Breast epithelium (tissue), 4 donors: ENCODE measurements at regions not wholly inside any gene's neighbourhood (a gene's known extent, or its start where the extent isn't known, plus 50 kb on each side); places are given as distances from the start of the nearest gene placed in this dataset.

Experiments used
- DNase-seq, 2 donors: peaks; one replicate each; pipeline ENCODE4 v3.0.0-alpha.2; 2019; ENCODE audit warnings: low spot score in 2 of 2
- H3K27ac ChIP-seq, 2 donors: fragments of 200-600 bp; sonication (generic) in 1 of 2; one replicate each; pipeline ENCODE4 v1.5.1; 2016 to 2019; ENCODE audit warnings: mild to moderate bottlenecking in 1 of 2
- H3K27me3 ChIP-seq, 2 donors: fragments of 200-600 bp; sonication (generic) in 1 of 2; one replicate each; pipeline versions ENCODE4 v1.5.1 to v1.6.0; 2017 to 2019; ENCODE audit warnings: control low read depth in 1 of 2, mild to moderate bottlenecking in 1 of 2
- H3K36me3 ChIP-seq: fragments of 200-600 bp; one replicate; pipeline ENCODE4 v1.5.1; 2019
- H3K4me1 ChIP-seq, 2 donors: fragments of 200-600 bp; sonication (generic); one replicate each; pipeline ENCODE4 v1.5.1; 2016 to 2019; ENCODE audit warnings: control low read depth in 1 of 2
- H3K4me3 ChIP-seq, 3 donors: fragments of 200-600 bp; sonication (generic); 1 replicate in 2 of 3; 2 replicates in 1 of 3; pipeline ENCODE4 v1.5.1; 2016 to 2019; ENCODE audit warnings: mild to moderate bottlenecking in 3 of 3, moderate library complexity in 2 of 3
- H3K9me3 ChIP-seq, 2 donors: fragments of 200-600 bp; sonication (generic) in 1 of 2; one replicate each; pipeline ENCODE4 v1.5.1; 2016 to 2019; ENCODE audit warnings: control low read depth in 1 of 2
- CTCF ChIP-seq, 3 donors: fragments of 450-650 bp; IDR thresholded peaks; one replicate each; pipeline ENCODE4 v1.5.1; 2016 to 2017; ENCODE audit warnings: antibody characterized with exemption in 3 of 3, mild to moderate bottlenecking in 3 of 3, moderate library complexity in 3 of 3
- POLR2A ChIP-seq: fragments of 450-650 bp; IDR thresholded peaks from one replicate; pipeline ENCODE4 v1.6.1; 2016; ENCODE audit warnings: antibody characterized with exemption, mild to moderate bottlenecking, moderate library complexity
- POLR2AphosphoS5 ChIP-seq, 3 donors: sonication (generic); formaldehyde crosslinking; IDR thresholded peaks; one replicate each; pipeline ENCODE4 v1.6.1; 2017; ENCODE audit warnings: antibody characterized with exemption in 3 of 3
- intact Hi-C: fragments of 100-400 bp; cut with DNase I; formaldehyde crosslinking; loops from one replicate; pipeline ENCODE4 v1.15.1; 2023; ENCODE audit warnings: low total_unique reads

DNA sequence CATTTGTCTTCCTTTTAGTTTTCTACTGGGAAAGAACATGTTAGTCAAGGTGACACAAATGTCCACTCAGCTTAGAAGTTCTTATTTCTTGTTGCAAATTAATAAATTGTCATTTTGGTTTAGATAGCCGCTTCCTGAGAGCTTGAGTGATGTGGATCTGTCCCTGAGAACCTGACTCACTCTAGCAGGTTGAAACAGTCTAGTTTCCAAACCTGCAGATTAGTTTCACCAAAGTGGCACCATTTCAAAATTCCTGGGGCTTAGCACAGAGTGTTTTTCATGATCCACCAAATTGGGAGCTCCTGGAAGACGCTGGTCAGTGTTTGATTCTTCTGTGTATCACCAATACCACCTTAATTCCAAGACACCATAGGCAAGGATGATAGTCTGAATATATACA, 119.4 kb upstream of the TSC22D1 start:
- Histone ChIP-seq H3K27ac (no peak overlapping the region), H3K4me1 (no peaks in the 10 kb centered on the region), H3K36me3 (no peaks in the 10 kb centered on the region), H3K9me3 (no peaks in the 10 kb centered on the region), H3K4me3 (no peak overlapping the region), H3K27me3 (no peaks in the 10 kb centered on the region)
- intact Hi-C loops: no loop called here
- TF ChIP-seq POLR2A: no peak
- no peak for TF ChIP-seq CTCF (IDR thresholded peaks at IDR 0.05)
- no peak for TF ChIP-seq POLR2AphosphoS5 (IDR thresholded peaks at IDR 0.05)
- no peak for DNase-seq

GRCh38 chr13:44694842-44695241, 118.7 kb upstream of the TSC22D1 start:
- no peak for DNase-seq
- intact Hi-C loops: no loop called here
- H3K36me3 ChIP-seq: no peaks in the 10 kb centered on the region
- H3K9me3 ChIP-seq: no peaks in the 10 kb centered on the region
- no peaks in the 10 kb centered on the region for H3K27me3 ChIP-seq
- no peak overlapping the region for H3K27ac ChIP-seq
- no peaks in the 10 kb centered on the region for H3K4me1 ChIP-seq
- H3K4me3 ChIP-seq: no peak overlapping the region
- TF ChIP-seq CTCF (IDR thresholded peaks at IDR 0.05): no peak
- TF ChIP-seq POLR2A: no peak
- TF ChIP-seq POLR2AphosphoS5 (IDR thresholded peaks at IDR 0.05): no peak

GRCh38 chr13:44694291-44694690, 118.2 kb upstream of the TSC22D1 start:
- no peak for DNase-seq
- no peaks in the 10 kb centered on the region for H3K9me3 ChIP-seq
- no peak for TF ChIP-seq CTCF (IDR thresholded peaks at IDR 0.05)
- no peak overlapping the region for H3K4me3 ChIP-seq
- H3K4me1 ChIP-seq: no peaks in the 10 kb centered on the region
- intact Hi-C loops: no loop called here
- no peak overlapping the region for H3K27ac ChIP-seq
- H3K36me3 ChIP-seq: no peaks in the 10 kb centered on the region
- H3K27me3 ChIP-seq: no peaks in the 10 kb centered on the region

DNA sequence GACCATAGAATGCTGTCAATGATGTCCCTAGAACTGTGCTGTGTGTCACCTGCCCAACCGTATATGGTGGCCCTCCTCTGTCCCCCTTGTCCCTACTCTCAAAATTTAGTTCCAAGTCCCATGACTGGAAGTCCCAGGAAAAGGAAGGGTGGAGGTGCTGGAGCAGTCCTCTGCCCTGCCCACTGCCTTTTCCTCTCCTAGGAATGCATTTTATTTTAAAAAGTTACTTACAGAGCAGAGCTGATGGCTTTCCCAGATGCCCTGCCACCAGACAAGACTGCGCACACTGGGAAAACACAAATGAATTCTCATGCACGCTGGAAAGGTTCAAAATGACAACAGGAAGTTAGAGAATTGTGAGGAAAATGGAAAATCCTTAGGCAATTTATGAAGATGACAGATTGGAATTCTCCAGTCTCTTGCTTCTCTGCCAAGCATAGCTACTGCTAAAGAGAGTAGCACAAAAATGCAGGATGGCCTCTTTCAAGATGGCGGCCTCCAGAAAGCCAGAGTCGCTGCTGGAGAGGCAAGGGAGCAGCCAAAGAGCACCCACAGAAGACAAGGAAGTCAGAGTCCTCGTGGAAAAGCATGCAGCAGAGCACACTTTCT, 117.1 kb upstream of the TSC22D1 start:
- Histone ChIP-seq H3K27me3 (no peaks in the 10 kb centered on the region), H3K4me1 (no peaks in the 10 kb centered on the region), H3K9me3 (no peaks in the 10 kb centered on the region), H3K27ac (no peak overlapping the region), H3K4me3 (no peak overlapping the region), H3K36me3 (no peaks in the 10 kb centered on the region)
- no peak for TF ChIP-seq POLR2A
- no peak for TF ChIP-seq POLR2AphosphoS5 (IDR thresholded peaks at IDR 0.05)
- no peak for TF ChIP-seq CTCF (IDR thresholded peaks at IDR 0.05)
- intact Hi-C loops: no loop called here
- no peak for DNase-seq

DNA sequence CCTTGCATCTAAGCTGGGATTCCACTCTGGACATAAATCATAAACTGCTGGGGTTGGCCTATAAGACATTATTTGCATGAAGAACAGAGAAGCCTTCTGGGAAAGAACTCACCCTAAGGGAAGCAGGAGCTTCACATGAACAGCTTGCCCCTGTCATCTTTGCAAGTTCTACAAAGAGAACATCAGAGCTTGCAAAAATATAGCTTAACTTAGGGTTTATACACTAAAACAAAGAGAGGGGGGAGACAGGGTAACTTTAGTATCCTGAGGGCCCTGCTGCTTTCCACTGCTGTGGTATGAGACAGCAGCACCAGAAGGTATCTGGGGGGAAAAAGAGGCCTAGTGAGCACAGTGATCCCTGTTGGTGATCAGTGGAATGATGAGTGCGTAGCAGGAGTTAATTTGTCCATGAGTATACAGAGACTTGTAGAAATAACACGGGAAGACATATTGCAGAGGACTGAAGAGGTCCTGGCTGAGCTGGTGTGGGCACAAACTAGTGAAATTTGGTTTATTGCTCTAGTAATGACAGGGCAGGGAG, 116.1 kb upstream of the TSC22D1 start:
- Histone ChIP-seq H3K27me3 (no peaks in the 10 kb centered on the region), H3K4me1 (no peaks in the 10 kb centered on the region), H3K4me3 (no peak overlapping the region), H3K9me3 (no peaks in the 10 kb centered on the region), H3K36me3 (no peaks in the 10 kb centered on the region), H3K27ac (no peak overlapping the region)
- TF ChIP-seq CTCF (IDR thresholded peaks at IDR 0.05) (no peak), POLR2A (no peak), POLR2AphosphoS5 (IDR thresholded peaks at IDR 0.05) (no peak)
- intact Hi-C loops: no loop called here
- no peak for DNase-seq
